ENCODE measurements at regions not wholly inside any gene's neighbourhood (a gene's known extent, or its start where the extent isn't known, plus 50 kb on each side); places are given as distances from the start of the nearest gene placed in this dataset.
"Not testable (repeated sequence)": the region's sequence is repeated elsewhere in the genome, so short reads cannot be mapped to it uniquely, and the experiment has no call there.

DNA sequence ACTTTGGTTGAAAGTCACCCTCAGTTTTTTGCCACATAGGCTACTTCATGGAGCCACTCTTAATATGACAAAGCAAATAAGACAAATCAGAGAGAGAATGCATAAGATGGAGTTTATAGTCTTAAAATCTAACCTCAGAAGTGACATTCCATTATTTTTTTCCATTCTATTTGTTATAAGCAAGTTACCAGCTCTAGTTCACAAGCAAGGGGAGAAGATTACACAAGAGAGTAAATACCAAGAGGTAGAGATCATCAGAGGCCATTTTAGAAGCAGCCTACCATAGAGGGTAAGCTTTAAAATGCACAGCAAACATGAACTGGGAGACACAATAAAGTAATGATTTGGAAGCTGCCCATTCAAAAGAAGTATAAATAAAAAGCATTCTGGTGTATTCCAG lies 651.3 kb upstream of the MEF2C start:
- DNase-seq = no peak

DNA sequence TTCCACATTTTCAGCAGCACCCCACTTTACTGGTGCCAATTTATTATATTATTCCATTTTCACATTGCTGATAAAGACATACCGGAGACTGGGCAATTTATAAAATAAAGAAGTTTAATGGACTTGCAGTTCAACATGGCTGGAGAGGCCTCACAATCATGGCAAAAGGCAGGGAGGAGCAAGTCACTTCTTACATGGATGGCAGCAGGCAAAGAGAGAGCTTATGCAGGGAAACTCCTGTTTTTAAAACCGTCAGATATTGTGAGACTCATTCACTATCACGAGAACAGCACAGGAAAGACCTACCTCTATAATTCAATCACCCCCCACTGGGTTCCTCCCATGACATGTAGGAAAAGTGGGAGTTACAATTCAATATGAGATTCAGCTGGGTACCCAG lies 641.8 kb upstream of the MEF2C start:
- DNase-seq = no peak

DNA sequence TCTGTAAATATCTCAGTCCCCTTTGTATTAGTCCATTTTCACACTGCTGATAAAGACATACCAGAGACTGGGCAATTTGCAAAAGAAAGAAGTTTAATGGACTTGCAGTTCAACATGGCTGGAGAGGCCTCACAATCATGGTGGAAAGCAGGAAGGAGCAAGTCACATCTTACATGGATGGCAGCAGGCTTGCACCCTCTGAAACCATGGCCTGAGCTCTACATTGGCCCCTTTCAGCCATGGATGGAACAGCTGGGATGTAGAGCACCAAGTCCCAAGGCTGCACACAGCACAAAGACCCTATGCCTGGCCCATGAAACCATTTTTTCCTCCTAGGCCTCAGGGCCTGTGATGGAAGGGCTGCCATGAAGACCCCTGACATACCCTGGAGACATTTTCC lies 640.9 kb upstream of the MEF2C start:
- not testable (repeated sequence) for DNase-seq

DNA sequence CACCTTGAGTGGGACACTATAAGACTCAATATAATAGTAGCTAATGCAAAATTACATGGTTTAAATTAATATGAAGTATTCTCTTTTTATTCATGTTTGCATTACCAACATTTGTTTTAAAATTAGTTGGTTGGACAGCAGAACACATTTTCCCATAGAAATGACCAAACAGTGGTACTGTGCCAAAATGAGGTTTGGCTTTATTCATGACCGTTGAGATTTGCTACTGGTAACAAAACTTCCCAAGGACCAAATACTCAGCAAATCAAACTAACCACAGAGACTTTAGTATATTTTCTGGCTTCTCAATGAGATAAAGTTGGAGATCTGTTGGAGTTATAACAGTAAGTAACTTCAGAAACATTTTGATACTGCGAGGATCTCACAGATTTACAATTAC lies 637.8 kb upstream of the MEF2C start:
- DNase-seq = no peak

DNA sequence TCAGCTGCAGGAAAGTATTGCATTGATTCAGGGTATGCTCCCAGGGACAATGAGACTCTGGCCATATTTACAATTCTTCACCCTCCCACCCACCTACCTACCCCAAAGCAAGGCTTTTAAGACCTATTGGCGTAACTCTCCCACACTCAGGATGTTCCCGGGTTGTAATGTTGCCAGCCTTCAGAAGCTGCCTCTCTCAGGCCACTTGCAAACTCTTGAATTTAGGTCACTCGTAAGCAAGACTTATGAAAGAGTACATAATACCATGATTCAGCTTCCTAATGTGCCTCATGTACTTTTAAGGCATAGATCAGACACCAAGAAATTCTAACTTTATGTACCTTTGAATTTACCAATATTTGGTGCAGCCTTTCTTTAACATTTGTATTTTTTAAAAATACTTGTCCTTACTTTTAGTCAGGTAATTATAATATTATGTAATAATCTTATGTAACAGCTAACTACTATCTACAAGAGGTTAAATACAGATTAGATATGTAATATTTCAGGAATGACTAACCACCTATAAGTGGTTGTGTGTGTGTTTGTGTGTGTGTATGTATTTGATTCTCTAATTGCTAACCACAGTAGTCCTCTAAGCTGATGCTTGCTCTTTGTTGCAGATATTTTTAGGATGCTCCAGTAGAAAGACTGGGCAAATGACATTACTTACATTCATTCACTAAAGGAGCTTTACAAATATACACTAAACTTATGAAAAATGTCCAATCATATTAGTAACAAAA lies 630.5 kb upstream of the MEF2C start:
- DNase-seq = no peak

DNA sequence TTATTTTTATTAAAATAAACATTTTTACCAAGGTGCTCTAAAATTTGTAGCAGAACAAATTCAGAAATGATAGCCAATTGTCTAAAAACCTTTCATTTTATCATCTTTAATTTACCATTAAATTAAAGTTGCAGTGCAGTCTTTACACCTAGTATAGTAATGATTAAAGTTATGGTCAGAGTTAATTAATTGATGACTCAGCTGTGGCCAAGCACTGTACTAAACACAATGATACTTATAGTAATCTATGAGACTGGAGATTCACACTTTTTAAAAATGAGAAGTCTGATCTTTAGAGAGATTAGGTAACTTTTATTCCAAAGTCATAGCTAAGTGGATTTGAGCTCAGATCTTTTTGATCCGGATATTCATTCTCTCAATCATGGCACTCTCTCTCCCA lies 621.1 kb upstream of the MEF2C start:
- no peak for DNase-seq

DNA sequence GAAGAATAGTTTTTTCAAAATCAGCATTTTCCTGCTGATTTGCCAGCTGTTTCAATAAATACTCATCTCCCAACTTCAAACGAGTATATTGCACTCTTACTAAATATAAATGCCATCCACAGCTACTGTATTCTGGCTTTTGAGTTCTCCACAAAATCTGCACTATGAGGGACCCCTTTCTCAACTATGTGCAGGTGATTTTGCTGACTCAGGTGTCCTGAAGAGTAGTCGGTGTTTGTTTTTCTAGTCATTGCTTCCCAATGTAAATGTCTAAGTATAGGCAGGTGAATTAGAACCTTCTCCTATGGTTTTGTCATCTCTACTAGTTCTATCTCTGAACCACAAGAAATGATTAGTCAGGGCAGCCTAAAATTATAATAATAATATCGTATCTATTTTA lies 616.8 kb upstream of the MEF2C start:
- no peak for DNase-seq

DNA sequence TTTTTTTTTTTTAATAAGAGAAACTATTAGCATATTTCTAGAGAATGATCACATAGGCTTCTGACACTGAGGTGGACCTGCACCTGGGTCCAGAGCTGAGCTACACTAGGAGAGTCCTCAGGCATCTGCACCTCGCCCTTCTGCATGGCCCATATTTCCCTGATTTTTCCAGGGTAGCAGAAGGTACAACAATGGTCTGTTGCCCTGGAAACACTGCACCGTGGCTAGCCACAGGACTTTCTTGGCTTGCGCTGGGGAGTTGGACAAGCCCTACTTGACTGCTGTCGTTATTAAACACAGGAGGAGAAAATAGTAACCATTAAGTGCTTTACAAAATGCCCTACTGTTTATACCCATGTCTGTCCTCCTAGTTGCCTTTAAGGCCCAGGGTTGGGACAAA lies 615.7 kb upstream of the MEF2C start:
- DNase-seq = no peak

DNA sequence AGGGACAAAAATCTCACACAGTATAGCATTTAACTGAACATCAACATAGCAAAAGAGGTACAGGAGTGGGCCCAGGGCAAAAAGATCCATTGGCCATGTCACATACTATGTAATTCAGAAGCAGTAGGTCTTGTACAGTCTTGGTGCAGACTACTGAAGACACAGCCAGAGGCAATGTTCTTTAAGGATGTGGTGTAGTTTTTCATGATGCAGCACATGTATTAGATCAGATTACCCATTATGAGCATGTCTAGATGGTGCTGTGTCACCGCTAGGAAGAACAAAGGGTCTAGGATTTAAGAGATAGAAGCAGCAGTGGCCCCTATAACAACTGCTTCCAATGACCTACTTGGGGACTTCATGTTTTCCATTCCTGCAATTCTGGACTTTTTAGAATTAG lies 610.4 kb upstream of the MEF2C start:
- DNase-seq = no peak

DNA sequence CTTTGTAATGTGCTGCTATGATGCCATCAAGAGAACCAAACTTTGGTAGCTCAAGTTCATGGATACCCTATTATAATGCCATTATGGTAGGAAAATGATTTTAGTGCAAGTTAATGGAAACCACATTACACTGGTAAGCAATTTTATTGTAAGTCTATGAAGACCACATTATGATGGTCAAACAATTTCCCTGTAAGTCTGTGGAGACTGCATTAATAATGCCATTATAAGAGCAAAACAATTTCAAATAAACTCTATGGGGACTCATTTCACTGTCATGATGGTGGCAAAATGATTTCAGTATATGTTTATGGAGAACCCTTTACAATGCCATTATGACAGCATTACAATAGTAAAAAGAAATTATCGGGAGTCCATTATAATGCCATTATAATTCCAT lies 602.0 kb upstream of the MEF2C start:
- DNase-seq = no peak

DNA sequence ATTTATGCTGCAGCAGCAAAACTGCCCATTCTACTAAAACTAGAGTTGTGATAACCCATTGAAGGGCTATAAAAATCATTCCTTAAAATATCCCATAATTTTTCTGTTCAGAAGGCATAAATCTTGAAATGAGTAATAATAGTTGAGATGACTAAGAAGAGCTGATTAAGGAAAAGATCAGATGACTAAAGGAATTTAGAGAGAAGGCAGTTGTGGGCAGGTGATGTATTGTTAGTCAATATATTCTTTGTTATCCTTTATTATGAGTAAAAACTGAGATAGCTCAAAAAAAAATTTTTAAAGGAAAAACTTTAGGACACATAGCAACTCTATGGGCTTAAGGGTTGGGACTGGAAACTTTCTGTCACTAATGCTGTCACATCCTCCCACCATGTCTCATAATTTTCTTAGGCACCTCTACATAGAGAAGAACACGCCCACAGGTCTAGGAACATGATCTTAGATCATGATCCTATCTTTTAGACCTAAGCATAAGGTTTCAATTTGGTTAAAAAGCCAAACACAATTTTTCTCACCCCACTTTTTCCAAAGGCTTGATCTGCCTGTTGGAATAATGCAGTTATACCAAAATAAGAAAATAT lies 597.5 kb upstream of the MEF2C start:
- no peak for DNase-seq

DNA sequence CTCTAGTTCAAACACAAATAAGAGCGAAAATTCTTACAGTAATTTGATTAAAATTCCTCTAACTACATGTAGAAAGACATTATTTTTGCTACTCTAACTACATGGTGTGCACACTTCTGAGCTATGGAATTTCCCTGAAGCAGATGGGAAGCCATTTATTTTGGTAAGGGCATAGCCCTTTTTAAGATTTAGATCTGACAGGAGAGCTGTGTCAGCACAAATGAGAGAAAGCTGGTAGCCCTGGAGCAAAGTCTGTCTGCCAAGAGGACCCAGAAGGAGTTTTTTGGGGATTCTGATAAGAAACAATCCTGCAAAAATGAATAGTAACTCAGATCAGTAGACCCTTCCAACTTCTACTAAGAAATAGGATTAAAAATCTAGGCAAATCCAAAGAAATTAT lies 595.9 kb upstream of the MEF2C start:
- no peak for DNase-seq

DNA sequence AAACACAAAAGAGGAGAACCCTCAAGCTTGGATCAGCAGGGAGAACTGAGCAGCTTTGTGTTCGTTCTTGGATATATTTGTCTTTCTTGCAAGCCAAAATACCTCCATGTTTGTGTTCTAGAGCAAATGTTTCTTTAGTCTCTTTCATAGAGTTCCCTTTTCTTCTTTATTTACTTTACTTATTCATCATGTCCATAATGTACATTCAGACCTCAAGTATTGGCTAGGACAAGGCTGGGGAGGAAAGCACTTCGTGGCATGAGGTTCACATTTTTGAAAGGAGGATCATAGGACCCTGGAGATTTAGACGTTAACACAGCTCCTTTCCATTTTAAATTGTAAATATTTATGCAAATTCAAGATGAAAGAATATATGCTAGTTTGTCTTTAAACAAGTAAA lies 590.2 kb upstream of the MEF2C start:
- no peak for DNase-seq

DNA sequence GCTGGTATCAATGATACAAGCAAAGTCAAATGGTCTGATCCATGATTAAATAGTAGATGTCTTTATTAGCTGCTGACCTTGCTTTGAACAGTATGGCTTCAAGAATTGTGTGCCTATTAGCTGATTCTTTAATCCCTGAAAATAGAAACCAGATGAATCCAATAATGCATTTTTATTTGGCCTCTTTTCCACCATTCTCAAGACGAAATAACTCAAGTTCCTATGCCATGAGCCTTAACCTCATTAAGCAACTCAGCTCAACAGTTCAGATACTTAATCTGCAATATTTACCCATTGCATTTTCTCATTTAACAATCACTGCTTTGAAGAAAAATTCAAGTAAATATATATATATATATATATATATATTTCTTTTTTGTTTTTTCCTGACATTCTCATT lies 588.6 kb upstream of the MEF2C start:
- DNase-seq = no peak

DNA sequence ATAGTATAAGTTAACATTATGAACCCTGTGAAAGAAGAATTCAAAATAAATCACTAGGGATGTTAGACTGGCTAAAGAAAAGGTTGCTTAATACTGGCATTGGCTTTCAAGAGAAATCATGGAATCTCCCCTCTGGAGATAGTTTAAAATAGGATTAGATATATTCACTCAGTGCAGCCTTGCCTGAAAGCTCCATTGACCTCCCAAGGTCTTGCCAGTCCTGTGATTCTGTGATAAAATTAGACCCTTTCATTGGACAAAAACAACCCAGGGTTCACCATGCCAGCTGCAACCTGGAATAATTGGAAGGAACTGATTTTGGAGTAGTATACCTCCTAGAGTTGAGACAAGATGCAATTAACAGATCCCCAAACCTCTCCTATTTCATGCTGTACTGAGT lies 588.1 kb upstream of the MEF2C start:
- no peak for DNase-seq

DNA sequence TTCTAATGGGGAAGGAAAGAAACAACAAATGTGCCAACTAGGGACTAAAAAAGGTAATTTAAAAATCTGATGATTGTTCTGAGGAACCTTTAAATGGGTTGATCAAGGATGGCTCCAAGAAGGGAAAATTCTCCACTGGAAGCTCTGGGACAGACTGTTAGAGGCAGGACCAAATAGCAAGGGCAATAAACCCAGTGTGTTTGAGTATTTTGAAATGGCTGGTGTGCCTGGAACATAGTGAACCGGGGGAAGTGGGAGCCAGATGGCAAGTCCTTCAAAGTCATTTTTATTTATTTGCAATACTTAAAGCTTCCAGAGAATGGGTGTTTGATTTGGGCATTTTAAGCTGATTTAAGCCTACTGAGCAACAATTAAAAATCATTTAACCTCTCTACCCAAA lies 587.7 kb upstream of the MEF2C start:
- DNase-seq = no peak

DNA sequence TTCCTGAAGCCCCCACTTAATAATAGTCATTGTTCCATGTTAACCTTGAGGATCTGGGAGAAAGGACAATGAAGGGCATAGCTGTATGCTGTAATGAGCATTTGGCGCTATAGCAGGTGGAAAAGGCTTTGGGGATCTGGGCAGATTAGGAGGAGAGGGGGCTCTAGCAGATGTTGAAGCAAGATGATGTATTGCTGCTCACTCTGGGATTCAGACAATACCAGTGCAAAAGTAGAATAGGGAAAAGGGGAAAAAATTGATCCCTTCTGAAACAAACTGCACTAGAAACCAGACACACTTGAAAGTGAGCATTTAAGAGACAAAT lies 575.3 kb upstream of the MEF2C start:
- DNase-seq = peak; percentile 35

DNA sequence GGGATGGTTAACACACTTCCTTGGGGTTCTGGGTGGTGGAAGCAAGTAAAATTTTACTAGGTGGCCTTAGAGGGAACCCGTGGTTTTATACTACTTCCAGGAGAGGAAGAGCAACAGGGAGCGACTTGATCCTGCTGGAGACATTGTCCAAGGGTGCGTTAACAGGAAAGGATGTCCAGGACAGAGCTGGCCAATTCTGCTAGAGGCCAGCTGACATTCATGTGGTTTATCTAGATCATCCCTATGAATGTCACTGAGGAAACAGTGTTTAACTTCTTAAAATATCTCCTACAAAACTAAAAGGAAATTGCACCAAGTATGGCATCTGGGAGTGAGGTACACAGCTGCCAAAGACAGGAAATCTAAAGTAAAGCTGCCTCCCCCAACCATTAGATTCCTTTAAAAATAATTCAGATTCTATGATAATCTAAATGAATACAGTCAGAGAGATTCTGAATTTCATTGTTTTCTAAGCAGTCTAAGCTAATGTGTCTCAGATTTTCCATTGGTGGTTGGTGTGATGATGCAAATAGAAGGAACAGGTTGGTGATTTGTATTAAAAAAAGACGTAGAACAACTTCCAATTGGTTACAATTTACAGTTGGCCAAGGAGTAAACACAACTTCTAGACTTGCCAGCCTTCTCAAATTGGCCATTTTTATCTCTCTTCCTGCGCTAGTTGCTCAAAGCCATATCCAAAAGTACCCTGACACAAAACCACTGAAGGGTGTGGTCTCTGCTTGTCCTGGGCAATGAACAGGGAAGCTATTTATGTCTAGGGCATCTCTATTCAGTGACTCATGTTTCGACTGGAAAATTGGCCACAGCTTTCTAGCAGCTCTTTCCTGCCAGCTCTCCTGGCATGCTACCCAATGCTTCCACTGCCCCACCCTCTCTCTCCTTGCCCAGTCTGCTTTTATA lies 574.7 kb upstream of the MEF2C start:
- no peak for DNase-seq

DNA sequence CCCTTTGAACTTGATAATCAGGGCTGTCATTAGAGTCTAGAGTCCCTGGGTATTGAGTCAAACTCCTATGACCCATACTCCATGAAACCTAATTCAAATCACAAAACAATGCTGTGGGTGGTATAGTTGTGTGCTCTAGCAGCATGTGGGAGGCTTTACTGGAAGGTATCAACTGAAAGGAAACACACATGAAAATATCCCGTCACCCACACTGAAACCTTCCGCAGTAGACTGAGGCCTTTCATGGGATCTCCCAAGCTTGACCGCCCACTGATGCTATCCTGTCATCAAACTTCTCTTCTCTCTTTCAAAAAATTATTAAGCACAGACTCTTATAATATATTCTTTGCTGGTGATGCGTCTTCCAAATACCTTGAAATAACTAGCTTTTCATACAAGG lies 569.1 kb upstream of the MEF2C start:
- no peak for DNase-seq

DNA sequence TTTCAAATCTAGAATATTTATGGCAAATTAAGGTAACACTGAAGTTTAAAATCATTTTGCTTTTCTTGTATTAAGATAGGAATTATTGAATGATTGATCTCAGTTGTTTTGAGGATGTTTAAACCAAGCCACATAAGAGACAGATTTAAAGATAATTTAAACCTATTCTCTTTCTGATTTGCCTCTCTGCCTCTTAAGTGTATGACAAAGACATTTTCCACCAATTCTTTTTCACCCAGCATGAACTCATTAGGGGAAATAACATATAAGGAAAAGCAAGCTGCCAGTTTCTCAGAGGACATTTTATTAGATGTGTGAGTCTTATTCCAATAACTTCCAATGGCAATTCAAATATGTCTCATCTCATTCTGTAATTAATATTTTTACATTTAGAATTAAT lies 568.3 kb upstream of the MEF2C start:
- DNase-seq = no peak

DNA sequence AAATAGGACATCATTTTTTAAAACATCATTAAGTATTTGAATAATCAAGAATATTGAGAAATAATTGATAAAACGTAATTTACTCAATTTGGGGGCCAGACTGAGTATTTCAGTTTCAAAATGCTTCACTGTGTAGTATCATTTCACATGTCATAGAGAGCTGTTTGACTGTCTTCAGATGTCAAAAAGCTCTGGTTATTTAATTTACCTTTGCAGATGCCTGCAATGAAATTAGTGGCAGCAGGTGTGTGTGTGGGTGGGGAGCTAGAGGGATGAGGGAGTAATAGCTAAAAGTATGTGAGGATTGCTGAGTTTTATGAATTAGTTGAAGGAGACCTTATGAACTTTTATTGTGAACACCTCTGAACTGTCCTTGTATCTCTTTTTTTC lies 567.2 kb upstream of the MEF2C start:
- no peak for DNase-seq

DNA sequence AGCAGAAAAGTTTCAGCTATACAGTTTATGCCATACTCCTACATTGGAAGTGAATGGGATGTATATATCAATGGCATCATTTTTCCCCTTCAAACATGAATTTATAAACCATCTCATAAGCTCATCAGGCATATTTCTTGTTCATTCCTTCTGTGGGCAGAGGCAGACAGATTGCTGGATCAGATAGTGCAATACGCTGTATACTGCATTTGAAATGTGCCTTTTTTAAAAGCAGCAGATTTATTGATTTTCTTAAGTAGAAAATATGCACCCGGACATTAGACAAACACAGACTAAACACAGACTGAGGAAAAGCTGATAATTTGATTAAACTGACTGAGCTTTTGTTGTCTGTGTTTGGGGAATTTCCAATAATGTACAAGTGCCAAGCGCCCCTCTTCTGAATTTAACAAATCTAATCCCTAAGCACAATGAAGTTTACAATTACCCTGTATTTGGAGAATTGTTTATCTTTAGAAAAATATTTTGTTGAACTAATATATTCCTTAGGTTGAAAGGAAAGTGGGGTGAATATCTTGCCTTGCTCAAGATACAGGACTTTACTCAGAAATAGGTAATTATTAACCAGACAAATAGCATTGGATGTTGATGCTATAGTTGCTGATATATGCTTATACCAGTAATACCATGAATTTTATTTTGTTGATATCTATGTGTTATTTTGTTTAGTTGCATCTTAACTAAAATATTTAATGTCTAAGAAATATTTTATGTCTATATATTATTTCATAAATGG lies 566.6 kb upstream of the MEF2C start:
- DNase-seq = no peak

DNA sequence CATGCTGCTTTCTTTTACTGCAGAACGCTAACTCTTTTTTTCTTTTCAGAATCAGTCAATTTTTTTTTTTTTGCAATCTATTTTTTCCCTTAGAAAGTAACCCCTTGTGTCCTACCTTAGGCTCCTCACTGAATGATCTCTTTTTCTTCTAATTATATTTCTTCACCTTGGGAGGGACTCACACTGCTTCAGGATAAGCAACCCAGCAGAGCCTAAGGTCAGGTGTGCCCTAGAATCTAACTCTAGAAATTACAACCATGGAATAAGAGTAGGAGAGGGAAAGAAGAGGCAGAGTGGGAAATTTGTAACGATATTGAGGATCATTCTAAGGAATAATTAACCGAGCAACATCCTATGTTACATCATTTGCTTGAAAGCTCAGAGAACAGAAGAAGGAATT lies 564.0 kb upstream of the MEF2C start:
- no peak for DNase-seq

All from eye (tissue), 1 donor.